ENCODE measurements at regions not wholly inside any gene's neighbourhood (a gene's known extent, or its start where the extent isn't known, plus 50 kb on each side); places are given as distances from the start of the nearest gene placed in this dataset.

GRCh38 chr2:240227538-240228428 lies 87.3 kb upstream of the OTOS start:
- DNase-seq: no peak

DNA sequence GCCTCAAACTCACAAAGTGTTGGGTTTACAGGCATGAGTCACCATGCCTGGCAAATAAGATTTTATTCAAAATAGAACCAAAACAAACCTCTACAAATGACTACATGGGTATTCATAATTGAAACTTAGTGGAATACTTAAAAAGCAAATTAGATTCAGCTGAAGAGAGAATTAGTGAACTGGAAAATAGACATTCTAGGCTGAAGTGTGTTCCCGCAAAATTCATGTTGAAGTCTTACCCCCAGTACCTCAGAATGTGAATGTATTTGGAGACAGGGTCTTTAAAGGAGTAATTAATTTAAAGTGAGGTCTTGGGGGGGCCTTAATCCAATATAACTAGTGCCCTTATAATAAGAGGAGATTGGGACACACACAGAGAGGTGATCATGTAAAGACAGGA lies 88.5 kb upstream of the OTOS start:
- DNase-seq: no peak

DNA sequence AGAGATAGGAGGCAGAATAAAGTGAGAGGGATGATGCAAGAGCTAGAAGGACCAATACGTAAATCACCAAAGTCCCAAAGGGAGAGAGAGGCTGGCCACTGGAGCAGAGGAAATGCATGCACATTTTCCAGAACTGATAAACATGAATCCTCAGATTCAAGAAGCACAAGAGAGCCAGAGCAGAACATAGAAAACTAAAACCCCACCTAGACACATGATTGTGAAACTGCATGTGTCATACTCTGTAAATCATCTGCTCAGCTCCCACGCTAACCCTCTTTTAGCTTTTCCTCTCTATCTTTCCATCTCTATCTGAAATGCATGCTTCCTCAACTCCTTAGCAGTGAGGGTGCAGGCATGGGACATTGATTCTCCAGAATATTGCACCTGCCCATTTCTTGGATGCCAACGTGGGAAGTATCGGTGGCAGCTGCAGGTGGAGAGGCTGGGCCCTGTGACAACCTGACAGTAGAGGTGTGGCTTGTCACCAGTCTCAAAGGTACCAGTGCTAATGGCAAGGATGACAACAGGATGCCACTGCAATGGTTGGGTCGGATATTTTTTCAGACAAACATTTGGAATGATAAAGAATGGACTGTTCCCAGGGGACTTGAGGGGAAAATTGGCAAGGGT lies 89.3 kb upstream of the OTOS start:
- peak; percentile 5 for DNase-seq

- no peak for DNase-seq
These were observed 90.0 kb upstream of the OTOS start for GRCh38 chr2:240230291-240230931.

- no peak for DNase-seq
These were observed 91.4 kb upstream of the OTOS start for GRCh38 chr2:240231838-240232244.

DNA sequence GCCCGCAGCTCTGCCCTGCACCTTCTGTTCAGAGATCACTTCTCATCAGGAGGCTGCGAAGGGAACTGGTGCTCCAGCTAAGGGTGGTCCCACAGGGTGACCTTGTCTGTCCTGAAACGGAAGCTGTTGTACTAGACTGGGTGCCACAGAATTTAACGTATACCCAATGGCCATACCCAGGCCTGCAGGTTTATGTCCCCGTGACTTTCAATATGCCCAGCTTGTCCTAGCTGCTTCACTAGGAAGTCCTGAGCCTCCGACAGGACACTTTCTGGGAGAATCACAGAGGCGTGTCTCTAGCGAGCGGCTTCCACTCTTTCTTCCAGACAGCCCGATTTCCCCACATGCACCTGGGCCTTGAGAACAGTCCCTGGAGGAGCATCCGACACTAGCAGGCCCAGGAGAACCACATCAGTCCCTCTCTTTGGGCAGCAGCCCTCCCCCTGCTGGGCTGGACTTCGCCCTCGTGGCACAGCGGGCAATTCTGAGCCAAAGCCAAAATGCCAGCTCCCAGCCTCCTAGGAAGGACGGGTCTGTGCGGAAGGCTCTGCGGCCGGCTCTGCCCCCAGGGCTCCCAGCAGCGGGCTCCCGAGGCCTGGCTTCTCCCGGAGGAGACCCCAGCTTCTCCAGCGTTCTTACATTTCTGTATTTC lies 91.9 kb upstream of the OTOS start:
- DNase-seq: no peak

DNA sequence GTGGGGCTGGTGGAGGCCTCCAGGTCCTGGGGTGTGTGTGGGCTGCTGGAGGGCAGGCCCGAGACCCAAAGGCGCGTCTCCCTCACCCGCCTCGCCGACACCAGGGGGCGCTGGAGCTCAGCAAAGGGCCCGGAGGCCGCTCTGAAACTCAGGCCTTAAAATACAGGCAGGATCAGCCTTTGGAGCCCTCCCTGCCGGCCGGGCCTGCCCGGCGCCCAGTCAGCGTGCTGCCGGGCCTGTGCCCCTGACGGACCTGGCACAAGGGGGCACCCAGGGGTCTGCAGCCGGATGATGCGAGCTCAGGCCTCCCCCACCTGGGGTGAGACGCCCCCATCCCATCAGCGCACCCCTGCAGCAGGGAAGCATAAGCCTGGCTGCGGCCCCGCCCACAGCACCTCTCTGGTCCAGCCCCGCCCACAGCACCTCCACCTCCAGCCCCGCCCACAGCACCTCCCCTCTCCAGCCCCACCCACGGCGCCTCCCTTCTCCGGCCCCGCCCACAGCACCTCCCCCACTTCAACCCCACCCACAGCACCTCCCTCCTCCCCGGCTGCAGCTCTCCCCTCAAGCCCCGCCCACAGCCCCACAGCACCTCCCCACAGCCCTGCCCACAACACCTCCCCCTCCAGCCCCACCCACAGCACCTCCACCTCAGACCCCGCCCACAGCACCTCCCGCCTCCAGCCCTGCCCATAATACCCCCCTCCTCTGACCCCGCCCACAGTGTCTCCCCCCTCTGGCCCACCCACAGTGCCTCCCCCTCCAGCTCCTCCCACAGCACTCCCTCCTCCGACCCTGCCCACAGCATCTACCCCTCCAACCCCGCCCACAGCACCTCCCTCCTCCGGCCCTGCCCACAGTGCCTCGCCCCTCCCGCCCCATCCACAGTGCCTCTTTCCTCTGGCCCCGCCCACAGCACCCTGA lies 92.8 kb upstream of the OTOS start:
- DNase-seq: peak; percentile 62

- DNase-seq: no peak
These were observed 93.5 kb upstream of the OTOS start for GRCh38 chr2:240233885-240234502.

DNA sequence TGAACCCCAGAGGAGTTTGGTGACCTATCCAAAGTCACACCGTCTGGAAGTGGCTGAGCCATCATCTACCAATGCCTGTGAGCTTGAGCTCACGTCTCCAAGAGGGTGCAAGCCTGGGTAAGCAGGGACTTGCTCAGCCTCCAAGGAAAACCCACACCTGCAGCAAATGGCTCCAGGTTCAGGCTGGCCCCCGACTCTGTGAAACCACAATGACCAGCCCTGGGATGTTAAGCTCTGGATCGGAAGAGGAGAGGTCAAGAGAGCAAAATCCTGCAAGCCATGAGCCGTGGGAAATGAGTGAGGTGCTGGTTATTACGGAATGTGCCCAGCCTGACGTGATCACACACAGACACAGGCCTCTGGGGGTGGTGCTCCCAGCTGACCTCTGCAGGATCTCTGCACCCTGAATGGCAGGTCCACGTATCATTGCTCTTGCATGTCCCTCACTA lies 94.1 kb upstream of the OTOS start:
- DNase-seq: no peak

- DNase-seq: no peak
These were observed 94.8 kb upstream of the OTOS start for GRCh38 chr2:240235149-240235803.

GRCh38 chr2:240235811-240236210 lies 95.4 kb upstream of the OTOS start:
- DNase-seq: no peak

DNA sequence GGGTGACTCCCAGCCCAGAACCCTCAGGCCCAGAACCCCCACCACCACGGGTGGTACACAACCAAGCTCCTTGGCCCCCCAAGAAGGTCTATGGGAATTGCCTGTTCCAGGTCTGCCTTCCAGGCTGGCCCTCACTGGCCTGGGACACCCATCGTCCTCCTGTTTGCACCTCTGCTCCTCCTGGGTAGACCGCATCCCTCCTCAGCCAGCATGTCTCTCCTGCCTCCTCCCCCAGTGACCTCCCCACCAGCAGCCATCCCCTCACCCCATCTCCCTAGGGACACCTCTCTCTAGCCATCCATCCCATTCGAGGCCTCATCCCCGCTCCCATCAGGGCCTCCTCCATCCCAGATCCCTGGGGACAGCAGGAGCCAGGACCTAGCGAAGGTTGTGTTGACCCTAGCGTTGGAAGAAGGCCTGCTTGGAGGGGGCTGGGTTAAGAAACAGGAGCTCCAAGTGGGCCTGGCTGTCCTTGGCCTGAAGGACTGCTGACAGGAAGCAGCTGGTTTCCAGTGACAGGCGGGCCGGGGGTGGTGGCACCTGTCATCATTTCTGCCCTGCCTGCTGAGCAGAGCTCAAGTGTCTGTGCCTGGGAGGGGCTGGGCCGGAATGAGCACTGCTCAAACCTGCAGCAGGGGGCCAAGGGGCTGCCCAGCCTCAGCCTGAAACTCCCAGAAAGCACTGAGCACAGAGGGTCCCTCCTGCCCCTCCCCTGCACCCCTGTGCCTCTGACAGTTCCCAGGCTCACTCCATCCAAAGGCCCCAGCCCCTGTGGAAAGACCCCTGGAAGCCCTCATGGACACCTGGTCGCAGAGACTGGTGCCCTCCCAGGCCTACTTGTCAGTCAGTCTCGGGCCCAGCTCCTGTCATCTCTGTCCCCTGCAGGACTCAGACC lies 96.0 kb upstream of the OTOS start:
- DNase-seq: no peak

GRCh38 chr2:240237609-240238174 lies 97.2 kb upstream of the OTOS start:
- peak; percentile 36 for DNase-seq

GRCh38 chr2:240238201-240238600 lies 97.7 kb upstream of the OTOS start:
- DNase-seq: no peak

GRCh38 chr2:240238786-240239185 lies 98.3 kb upstream of the OTOS start:
- DNase-seq: no peak

- DNase-seq: no peak
These were observed 98.9 kb upstream of the OTOS start for GRCh38 chr2:240239325-240239724.

DNA sequence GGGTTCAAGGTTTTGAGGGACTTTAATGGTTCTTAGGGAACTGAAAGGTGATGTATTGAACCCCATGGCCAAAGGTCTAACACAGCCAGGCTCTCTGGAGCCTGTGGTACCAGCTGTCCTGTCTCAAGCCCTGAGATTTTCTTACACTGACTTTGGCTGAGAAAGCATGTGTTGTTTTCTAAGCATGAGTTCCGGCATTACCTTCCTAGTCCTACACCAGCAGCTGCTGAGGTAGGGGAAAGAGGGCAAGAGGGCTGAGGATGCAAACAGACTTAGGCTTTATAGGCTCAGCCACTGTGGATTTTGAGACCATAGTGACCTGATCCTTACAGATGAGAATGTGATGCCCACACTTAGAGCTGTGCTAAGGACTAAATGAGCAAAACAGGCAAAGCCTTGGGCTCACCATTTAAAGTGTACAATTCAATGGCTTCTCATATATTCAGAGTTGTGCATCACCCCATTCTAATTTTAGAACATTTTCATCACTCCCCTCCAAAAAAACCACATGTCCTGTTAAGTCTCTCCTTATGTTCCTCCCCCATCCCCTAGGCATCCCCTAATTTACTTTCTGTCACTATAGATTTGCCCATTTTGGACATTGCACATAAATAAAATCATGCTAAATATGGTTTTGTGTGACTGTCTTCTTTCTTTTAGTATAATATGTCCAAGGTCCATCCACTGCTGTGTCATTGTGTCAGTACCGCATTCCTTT lies 99.7 kb upstream of the OTOS start:
- DNase-seq: no peak

DNA sequence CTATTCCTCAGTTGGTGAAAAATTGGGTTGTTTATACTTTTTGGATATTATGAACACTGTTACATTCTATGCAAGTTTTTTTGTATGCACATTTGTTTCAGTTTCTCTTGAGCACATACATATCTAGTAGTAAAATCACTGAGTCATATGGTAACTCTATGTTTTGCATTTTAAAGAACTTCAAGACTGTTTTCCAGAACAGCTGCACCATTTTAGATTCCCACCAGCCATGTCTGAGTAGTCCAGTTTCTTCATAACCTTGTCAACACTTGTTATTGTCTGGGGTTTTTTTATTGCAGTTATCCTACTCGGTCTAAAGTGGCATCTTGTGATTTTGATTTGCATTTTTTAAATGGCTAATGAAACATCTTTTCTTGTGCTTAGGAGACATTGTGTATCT lies 100.3 kb upstream of the OTOS start:
- no peak for DNase-seq

DNA sequence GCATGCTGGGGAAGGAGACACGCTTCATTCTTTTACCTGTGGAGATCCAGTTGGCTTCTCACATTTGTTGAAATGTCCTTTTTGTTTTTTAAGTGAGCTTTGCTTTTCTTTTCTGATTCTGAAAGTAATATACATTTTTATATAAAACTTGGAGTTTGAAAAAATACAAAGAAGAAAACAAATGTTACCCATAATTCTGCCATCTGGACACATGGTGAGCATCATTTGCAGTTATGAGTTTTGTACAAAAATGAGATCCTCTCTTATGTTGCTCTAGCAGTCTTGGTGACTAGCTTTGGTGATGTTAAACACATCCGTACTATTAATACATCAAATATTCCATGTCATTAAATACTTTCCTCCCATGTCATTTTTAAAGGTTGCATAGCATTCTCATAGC lies 101.1 kb upstream of the OTOS start:
- DNase-seq: no peak

All from fibroblast of skin of abdomen (primary cell).